DND-41 (cell line): ENCODE measurements at regions not wholly inside any gene's neighbourhood (a gene's known extent, or its start where the extent isn't known, plus 50 kb on each side); places are given as distances from the start of the nearest gene placed in this dataset.

ENCODE experiments used
- CTCF ChIP-seq: IDR thresholded peaks from 2 replicates; pipeline ENCODE4 v1.5.1; 2012; ENCODE audit warnings: borderline replicate concordance, low read length, moderate library complexity, mild to moderate bottlenecking; ENCODE audit not compliant: poor library complexity, severe bottlenecking; ENCODE audit errors: extremely low read depth
- EZH2 ChIP-seq: IDR thresholded peaks from 3 replicates; pipeline ENCODE4 v1.6.1; 2012; ENCODE audit warnings: borderline replicate concordance, low read depth, mild to moderate bottlenecking, moderate library complexity, low read length, inconsistent platforms; ENCODE audit not compliant: severe bottlenecking

GRCh38 chr17:12579288-12579687 lies 86.4 kb upstream of the MYOCD start:
- no peak for TF ChIP-seq CTCF
- TF ChIP-seq EZH2 = no peak
